ENCODE measurements at regions not wholly inside any gene's neighbourhood (a gene's known extent, or its start where the extent isn't known, plus 50 kb on each side); places are given as distances from the start of the nearest gene placed in this dataset.
"Not testable (repeated sequence)": the region's sequence is repeated elsewhere in the genome, so short reads cannot be mapped to it uniquely, and the experiment has no call there.

GRCh38 chr15:87649175-87649574, 607.4 kb downstream of the NTRK3 start:
- Mint-ChIP-seq H3K4me1 (ENCODE audit: low read depth, unreplicated experiment) (no peaks in the 10 kb centered on the region), H3K27ac (ENCODE audit: unreplicated experiment) (no peak overlapping the region), H3K27me3 (ENCODE audit: unreplicated experiment) (no peaks in the 10 kb centered on the region), H3K36me3 (ENCODE audit: insufficient read depth, unreplicated experiment) (no peaks in the 10 kb centered on the region), H3K4me3 (ENCODE audit: low read depth, unreplicated experiment) (no peak overlapping the region), H3K9me3 (ENCODE audit: low read depth, unreplicated experiment) (peaks cover 17% of the 10 kb centered on the region)
- BruUV-seq (replicated peaks): no TSS peak
- DNase-seq: no peak
- intact Hi-C loops (cut with micrococcal nuclease; ENCODE audit: unreplicated experiment): no loop called here
- CTCF ChIA-PET: no interaction called here
- TF ChIP-seq CTCF (IDR thresholded peaks at IDR 0.05; ENCODE audit: unreplicated experiment): no peak

GRCh38 chr15:87648278-87648677, 608.3 kb downstream of the NTRK3 start:
- intact Hi-C loops (cut with micrococcal nuclease; ENCODE audit: unreplicated experiment): no loop called here
- Mint-ChIP-seq H3K9me3 (ENCODE audit: low read depth, unreplicated experiment) (peaks cover 16% of the 10 kb centered on the region), H3K36me3 (ENCODE audit: insufficient read depth, unreplicated experiment) (no peaks in the 10 kb centered on the region), H3K27ac (ENCODE audit: unreplicated experiment) (no peak overlapping the region), H3K4me1 (ENCODE audit: low read depth, unreplicated experiment) (no peaks in the 10 kb centered on the region), H3K4me3 (ENCODE audit: low read depth, unreplicated experiment) (no peak overlapping the region), H3K27me3 (ENCODE audit: unreplicated experiment) (no peaks in the 10 kb centered on the region)
- no TSS peak for BruUV-seq (replicated peaks)
- no peak for DNase-seq
- CTCF ChIA-PET: no interaction called here
- no peak for TF ChIP-seq CTCF (IDR thresholded peaks at IDR 0.05; ENCODE audit: unreplicated experiment)

DNA sequence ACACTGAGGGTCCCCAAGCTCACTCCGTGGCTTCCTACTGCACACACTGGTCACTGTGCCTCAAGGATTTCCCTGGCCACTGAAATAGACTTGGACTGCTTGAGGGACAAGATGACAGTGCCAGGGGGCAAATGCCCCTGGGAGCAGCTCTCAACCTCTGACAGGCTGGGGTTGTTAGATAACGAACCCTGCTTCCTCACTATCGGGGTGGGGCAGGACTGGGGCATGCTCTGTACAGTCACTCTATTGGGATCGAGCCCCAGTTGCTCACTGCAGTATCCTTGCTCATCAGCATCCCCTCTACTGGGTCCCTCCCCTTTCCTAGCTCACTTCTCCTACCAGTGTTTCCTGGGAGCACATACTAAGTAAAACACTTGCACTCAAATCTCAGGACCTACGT, 610.8 kb downstream of the NTRK3 start:
- Mint-ChIP-seq H3K4me3 (ENCODE audit: low read depth, unreplicated experiment) (no peak overlapping the region), H3K27ac (ENCODE audit: unreplicated experiment) (no peak overlapping the region), H3K9me3 (ENCODE audit: low read depth, unreplicated experiment) (peaks cover 18% of the 10 kb centered on the region), H3K36me3 (ENCODE audit: insufficient read depth, unreplicated experiment) (no peaks in the 10 kb centered on the region), H3K27me3 (ENCODE audit: unreplicated experiment) (no peaks in the 10 kb centered on the region), H3K4me1 (ENCODE audit: low read depth, unreplicated experiment) (no peaks in the 10 kb centered on the region)
- no peak for DNase-seq
- BruUV-seq (replicated peaks): no TSS peak
- CTCF ChIA-PET: no interaction called here
- intact Hi-C loops (cut with micrococcal nuclease; ENCODE audit: unreplicated experiment): no loop called here
- TF ChIP-seq CTCF (IDR thresholded peaks at IDR 0.05; ENCODE audit: unreplicated experiment): no peak

GRCh38 chr15:87642997-87643396, 613.5 kb downstream of the NTRK3 start:
- BruUV-seq (replicated peaks): not testable (repeated sequence)

GRCh38 chr15:87639305-87640011, 617.1 kb downstream of the NTRK3 start:
- BruUV-seq (replicated peaks): no TSS peak
- CTCF ChIA-PET: no interaction called here
- Mint-ChIP-seq H3K4me3 (ENCODE audit: low read depth, unreplicated experiment) (no peak overlapping the region), H3K36me3 (ENCODE audit: insufficient read depth, unreplicated experiment) (no peaks in the 10 kb centered on the region), H3K27me3 (ENCODE audit: unreplicated experiment) (no peaks in the 10 kb centered on the region), H3K9me3 (ENCODE audit: low read depth, unreplicated experiment) (peaks cover 9% of the 10 kb centered on the region), H3K27ac (ENCODE audit: unreplicated experiment) (no peak overlapping the region), H3K4me1 (ENCODE audit: low read depth, unreplicated experiment) (no peaks in the 10 kb centered on the region)
- DNase-seq: no peak
- TF ChIP-seq CTCF (IDR thresholded peaks at IDR 0.05; ENCODE audit: unreplicated experiment): no peak
- intact Hi-C loops (cut with micrococcal nuclease; ENCODE audit: unreplicated experiment): no loop called here

More at GRCh38 chr15:87642997-87643396, 613.5 kb downstream of the NTRK3 start:
- H3K4me1 Mint-ChIP-seq (ENCODE audit: low read depth, unreplicated experiment); H3K27ac Mint-ChIP-seq (ENCODE audit: unreplicated experiment); intact Hi-C loops (cut with micrococcal nuclease; ENCODE audit: unreplicated experiment); H3K36me3 Mint-ChIP-seq (ENCODE audit: insufficient read depth, unreplicated experiment); CTCF ChIA-PET; H3K27me3 Mint-ChIP-seq (ENCODE audit: unreplicated experiment); DNase-seq; H3K4me3 Mint-ChIP-seq (ENCODE audit: low read depth, unreplicated experiment): not testable (repeated sequence)
- H3K9me3 Mint-ChIP-seq (ENCODE audit: low read depth, unreplicated experiment): peaks cover 12% of the 10 kb centered on the region
